HepG2 (cell line): ENCODE measurements at regions not wholly inside any gene's neighbourhood (a gene's known extent, or its start where the extent isn't known, plus 50 kb on each side); places are given as distances from the start of the nearest gene placed in this dataset.

Experiments used
- ATAC-seq: fragments of 200-7000 bp; cut with Tn5 transposase; 3 replicates; pipeline ENCODE4 v1.9.1; 2020; ENCODE audit warnings: mild to moderate bottlenecking, moderate library complexity
- BruUV-seq: library from RNA; stranded (reverse); fragments of 400-500 nt; replicated peaks from 2 replicates; lab custom pipeline; 2021; lab: Mats Ljungman, UMichigan
- CTCF ChIA-PET: fragments of 300-600 bp; formaldehyde crosslinking; extraction: SDS; loops from one replicate; lab custom pipeline; 2021; ENCODE audit warnings: low total read pairs, inconsistent platforms, low intra/inter-chr PET ratio; lab: Yijun Ruan, JAX
- POLR2A ChIA-PET: fragments of 350-600 bp; sonication (Branson Sonifier 250); formaldehyde crosslinking; loops from one replicate; lab custom pipeline; 2020; ENCODE audit warnings: antibody characterized with exemption, inconsistent platforms; lab: Yijun Ruan, JAX
- DNase-seq: peaks from one replicate; pipeline ENCODE4 v3.0.0-alpha.2; 2015; ENCODE audit warnings: low spot score
- FAIRE-seq: peaks from 3 replicates; lab custom pipeline; 2011; peaks lifted over from hg19 to GRCh38; lab: Jason Lieb, UNC
- H2AFZ ChIP-seq: one replicate; pipeline ENCODE4 v1.6.1; 2011; ENCODE audit warnings: low read length, inconsistent platforms
- H3K27ac ChIP-seq: fragments of 300-600 bp; 3 replicates; pipeline ENCODE4 v1.8.0; 2011; ENCODE audit warnings: mixed run types, mild to moderate bottlenecking, mixed read lengths, low read length, inconsistent platforms; ENCODE audit not compliant: insufficient read depth; ENCODE audit errors: extremely low read length
- H3K27me3 ChIP-seq, 2 experiments: fragments of 200-600 bp in 1 of 2; 2 replicates in 1 of 2; 3 replicates in 1 of 2; pipeline versions ENCODE4 v1.6.0 to v1.8.0; 2011; ENCODE audit warnings: low read length in 2 of 2, mild to moderate bottlenecking in 2 of 2, moderate library complexity in 2 of 2, inconsistent platforms in 1 of 2; ENCODE audit not compliant: insufficient read depth in 2 of 2, control insufficient read depth in 1 of 2
- H3K36me3 ChIP-seq, 2 experiments: fragments of 200-600 bp in 1 of 2; replicated peaks in 1 of 2; 2 replicates in 1 of 2; 3 replicates in 1 of 2; pipeline versions ENCODE4 v1.5.1 to v1.8.0; 2011; ENCODE audit warnings: low read length in 2 of 2, inconsistent platforms in 1 of 2; ENCODE audit not compliant: insufficient read depth in 2 of 2, control insufficient read depth in 1 of 2
- H3K4me1 ChIP-seq: 2 replicates; pipeline ENCODE4 v1.5.1; 2012; ENCODE audit warnings: low read length, inconsistent platforms; ENCODE audit not compliant: insufficient read depth
- H3K4me2 ChIP-seq: 2 replicates; pipeline ENCODE4 v1.6.0; 2011; ENCODE audit warnings: low read depth, low read length, inconsistent platforms
- H3K4me3 ChIP-seq, 3 experiments: fragments of 200-600 bp in 1 of 3; sonication (generic), shearing (Covaris generic) in 1 of 3; replicated peaks in 1 of 3; 2 replicates each; pipeline ENCODE4 v1.5.1; 2011 to 2016; ENCODE audit warnings: low read length in 3 of 3, inconsistent platforms in 2 of 3, low read depth in 2 of 3, mild to moderate bottlenecking in 2 of 3, control low read depth in 1 of 3, mixed read lengths in 1 of 3; ENCODE audit not compliant: insufficient read depth in 1 of 3
- H3K79me2 ChIP-seq: one replicate; pipeline ENCODE4 v1.6.1; 2011; ENCODE audit warnings: low read length, inconsistent platforms; ENCODE audit not compliant: insufficient read depth
- H3K9ac ChIP-seq: 2 replicates; pipeline ENCODE4 v1.6.0; 2011; ENCODE audit warnings: mild to moderate bottlenecking, low read depth, low read length, inconsistent platforms; ENCODE audit not compliant: insufficient read depth
- H3K9me3 ChIP-seq: 2 replicates; pipeline ENCODE4 v1.5.1; 2012; ENCODE audit warnings: mild to moderate bottlenecking, low read length
- H4K20me1 ChIP-seq: 2 replicates; pipeline ENCODE4 v1.6.0; 2011; ENCODE audit warnings: inconsistent platforms, mild to moderate bottlenecking, low read length, moderate library complexity; ENCODE audit not compliant: insufficient read depth
- ERF ChIP-seq: IDR thresholded peaks from 2 replicates; pipeline ENCODE4 v1.6.1; 2018; ENCODE audit warnings: missing biosample characterization, missing genetic modification reagents
- GLI4 ChIP-seq: sonication (generic); formaldehyde crosslinking; IDR thresholded peaks from 2 replicates; pipeline ENCODE4 v1.5.1; 2020; ENCODE audit warnings: missing genetic modification reagents, mild to moderate bottlenecking, moderate library complexity, borderline replicate concordance
- KDM3A ChIP-seq: IDR thresholded peaks from 2 replicates; pipeline ENCODE4 v1.6.1; 2018; ENCODE audit warnings: low read depth, missing compliant biosample characterization
- NR2F1 ChIP-seq, 2 experiments: fragments of 450-650 bp in 1 of 2; formaldehyde crosslinking in 1 of 2; IDR thresholded peaks; 2 replicates each; pipeline versions ENCODE4 v1.5.0 to v1.6.1; 2016 to 2020; ENCODE audit warnings: mild to moderate bottlenecking in 1 of 2, missing compliant biosample characterization in 1 of 2, missing genetic modification reagents in 1 of 2, moderate library complexity in 1 of 2
- THAP8 ChIP-seq: sonication (generic); formaldehyde crosslinking; IDR thresholded peaks from 2 replicates; pipeline ENCODE4 v1.5.1; 2020; ENCODE audit warnings: missing genetic modification reagents, mild to moderate bottlenecking, borderline replicate concordance
- ZKSCAN5 ChIP-seq: sonication (generic); formaldehyde crosslinking; IDR thresholded peaks from 2 replicates; pipeline ENCODE4 v1.5.1; 2020; ENCODE audit warnings: mild to moderate bottlenecking, missing genetic modification reagents
- ZNF124 ChIP-seq: sonication (generic); formaldehyde crosslinking; IDR thresholded peaks from 2 replicates; pipeline ENCODE4 v1.4.0; 2020; ENCODE audit warnings: missing genetic modification reagents
- ZSCAN25 ChIP-seq: sonication (generic); formaldehyde crosslinking; IDR thresholded peaks from 2 replicates; pipeline ENCODE4 v1.8.0; 2022; ENCODE audit warnings: mild to moderate bottlenecking, missing genetic modification reagents
- WGBS: methylation state at CpG from one replicate; pipeline ENCODE4 v1.1.6; 2017; ENCODE audit warnings: low lambda C conversion rate; 5-methylcytosine and 5-hydroxymethylcytosine counted together
- in situ Hi-C: cut with HindIII; loops from 2 replicates; pipeline ENCODE4 v1.10.0; 2017; ENCODE audit warnings: low pct_unique_long_range_greater_than_20kb; ENCODE audit not compliant: extremely low pct_ligation_motif_present
- intact Hi-C: fragments of 100-400 bp; cut with micrococcal nuclease; formaldehyde crosslinking; loops from one replicate; pipeline ENCODE4 v1.10.0; 2022; ENCODE audit not compliant: unreplicated experiment
- TF ChIP-seq, protein P1 (sequence below): sonication (generic); formaldehyde crosslinking; IDR thresholded peaks from 2 replicates; pipeline ENCODE4 v1.4.0; 2020; ENCODE audit warnings: missing genetic modification reagents
- TF ChIP-seq, protein P2 (sequence below): sonication (generic); formaldehyde crosslinking; IDR thresholded peaks from 2 replicates; pipeline ENCODE4 v1.8.1; 2023; ENCODE audit warnings: mild to moderate bottlenecking, inconsistent platforms, moderate library complexity, missing genetic modification reagents, borderline replicate concordance

DNA sequence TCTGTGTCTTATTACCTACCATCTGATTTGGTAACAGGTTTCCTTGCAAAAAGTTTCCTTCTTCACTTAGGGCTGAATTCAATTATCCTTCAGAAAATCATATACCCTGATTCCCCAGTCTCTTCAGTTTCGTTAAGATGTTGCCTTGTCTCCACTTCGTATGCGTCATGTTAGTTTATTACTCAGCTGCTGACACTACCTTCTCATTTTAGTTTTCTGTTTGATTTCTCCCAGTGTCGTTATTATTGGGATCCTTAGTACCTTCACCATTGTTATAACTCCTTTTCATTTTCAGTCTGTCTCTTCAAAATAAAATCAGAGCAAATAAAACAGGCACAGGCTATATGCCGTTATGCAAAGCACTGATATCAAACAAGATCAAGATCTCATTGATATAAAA, 87.5 kb upstream of the RBPJ start:
- no TSS peak for BruUV-seq
- Histone ChIP-seq H3K4me1 (peaks cover 8% of the 10 kb centered on the region), H3K4me2 (no peak overlapping the region), H3K27ac (no peak overlapping the region), H3K4me3 (no peak overlapping the region), H3K9me3 (no peaks in the 10 kb centered on the region), H3K36me3 (no peaks in the 10 kb centered on the region), H3K27me3 (no peaks in the 10 kb centered on the region; a peak in 2 of 5 replicates), H4K20me1 (no peaks in the 10 kb centered on the region)
- ATAC-seq = no peak
- POLR2A ChIA-PET = no interaction called here
- CTCF ChIA-PET = no interaction called here
- DNase-seq = no peak
- in situ Hi-C loops = no loop called here
- FAIRE-seq = no peak
- WGBS = 39% methylated on average over 5 of the region's 5 CpGs
- TF ChIP-seq, protein P1, sequence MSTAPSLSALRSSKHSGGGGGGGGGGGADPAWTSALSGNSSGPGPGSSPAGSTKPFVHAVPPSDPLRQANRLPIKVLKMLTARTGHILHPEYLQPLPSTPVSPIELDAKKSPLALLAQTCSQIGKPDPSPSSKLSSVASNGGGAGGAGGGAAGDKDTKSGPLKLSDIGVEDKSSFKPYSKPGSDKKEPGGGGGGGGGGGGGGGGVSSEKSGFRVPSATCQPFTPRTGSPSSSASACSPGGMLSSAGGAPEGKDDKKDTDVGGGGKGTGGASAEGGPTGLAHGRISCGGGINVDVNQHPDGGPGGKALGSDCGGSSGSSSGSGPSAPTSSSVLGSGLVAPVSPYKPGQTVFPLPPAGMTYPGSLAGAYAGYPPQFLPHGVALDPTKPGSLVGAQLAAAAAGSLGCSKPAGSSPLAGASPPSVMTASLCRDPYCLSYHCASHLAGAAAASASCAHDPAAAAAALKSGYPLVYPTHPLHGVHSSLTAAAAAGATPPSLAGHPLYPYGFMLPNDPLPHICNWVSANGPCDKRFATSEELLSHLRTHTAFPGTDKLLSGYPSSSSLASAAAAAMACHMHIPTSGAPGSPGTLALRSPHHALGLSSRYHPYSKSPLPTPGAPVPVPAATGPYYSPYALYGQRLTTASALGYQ (CRISPR knock-in tag) = no peak
- TF ChIP-seq NR2F1 (CRISPR knock-in tag; IDR thresholded peaks at IDR 0.05) (no peak), KDM3A (CRISPR knock-in tag) (no peak), ZSCAN25 (CRISPR knock-in tag) (no peak), THAP8 (no peak), ERF (CRISPR knock-in tag) (no peak), ZNF124 (CRISPR knock-in tag) (no peak), GLI4 (CRISPR knock-in tag) (no peak), ZKSCAN5 (CRISPR knock-in tag) (no peak)
- TF ChIP-seq, protein P2, sequence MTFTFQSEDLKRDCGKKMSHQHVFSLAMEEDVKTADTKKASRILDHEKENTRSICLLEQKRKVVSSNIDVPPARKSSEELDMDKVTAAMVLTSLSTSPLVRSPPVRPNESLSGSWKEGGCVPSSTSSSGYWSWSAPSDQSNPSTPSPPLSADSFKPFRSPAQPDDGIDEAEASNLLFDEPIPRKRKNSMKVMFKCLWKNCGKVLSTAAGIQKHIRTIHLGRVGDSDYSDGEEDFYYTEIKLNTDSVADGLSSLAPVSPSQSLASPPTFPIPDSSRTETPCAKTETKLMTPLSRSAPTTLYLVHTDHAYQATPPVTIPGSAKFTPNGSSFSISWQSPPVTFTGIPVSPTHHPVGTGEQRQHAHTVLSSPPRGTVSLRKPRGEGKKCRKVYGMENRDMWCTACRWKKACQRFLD (CRISPR knock-in tag) = no peak
- TF ChIP-seq, all 625 proteins: peak for 0
- no peak overlapping the region for H2AFZ ChIP-seq
- H3K79me2 ChIP-seq = no peaks in the 10 kb centered on the region
- intact Hi-C loops = no loop called here
- H3K9ac ChIP-seq = no peak overlapping the region
